Uterus (tissue), 2 donors: ENCODE measurements at regions not wholly inside any gene's neighbourhood (a gene's known extent, or its start where the extent isn't known, plus 50 kb on each side); places are given as distances from the start of the nearest gene placed in this dataset.
A peak's percentile ranks its signal among the peaks of the same experiment; 100 is the strongest.

Experiments used
- POLR2A ChIP-seq, 2 donors: fragments of 450-650 bp; IDR thresholded peaks; one replicate each; pipeline ENCODE4 v1.6.1; 2016; ENCODE audit warnings: antibody characterized with exemption in 2 of 2, mild to moderate bottlenecking in 1 of 2, moderate library complexity in 1 of 2
- TF ChIP-seq, protein P1 (sequence below), 4 experiments: fragments of 200-600 bp in 2 of 4; fragments of 450-650 bp in 2 of 4; sonication (generic) in 2 of 4; IDR thresholded peaks; one replicate each; pipeline ENCODE4 v1.5.1; 2016 to 2019; ENCODE audit warnings: antibody characterized with exemption in 4 of 4, mild to moderate bottlenecking in 2 of 4, moderate library complexity in 1 of 4

DNA sequence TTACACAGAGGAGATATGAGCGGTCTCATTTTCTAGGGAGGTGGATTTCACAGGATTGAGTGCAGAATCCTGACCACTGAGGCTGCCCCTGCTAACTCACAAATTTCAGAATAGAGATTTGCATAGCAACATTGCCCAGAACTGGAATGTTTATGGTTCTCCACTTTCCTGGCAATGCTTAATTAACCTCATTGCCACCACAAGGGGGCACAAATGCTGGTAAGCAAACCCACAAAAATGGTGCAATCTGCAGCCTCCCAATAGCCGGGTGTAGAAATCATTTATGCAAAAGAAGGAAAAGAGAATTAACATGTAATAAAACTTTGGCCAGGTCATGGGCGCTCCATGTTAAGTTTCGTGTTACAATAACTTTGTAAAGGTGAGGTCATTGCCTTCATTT, 112.4 kb downstream of the CYRIA start:
- TF ChIP-seq, protein P1, sequence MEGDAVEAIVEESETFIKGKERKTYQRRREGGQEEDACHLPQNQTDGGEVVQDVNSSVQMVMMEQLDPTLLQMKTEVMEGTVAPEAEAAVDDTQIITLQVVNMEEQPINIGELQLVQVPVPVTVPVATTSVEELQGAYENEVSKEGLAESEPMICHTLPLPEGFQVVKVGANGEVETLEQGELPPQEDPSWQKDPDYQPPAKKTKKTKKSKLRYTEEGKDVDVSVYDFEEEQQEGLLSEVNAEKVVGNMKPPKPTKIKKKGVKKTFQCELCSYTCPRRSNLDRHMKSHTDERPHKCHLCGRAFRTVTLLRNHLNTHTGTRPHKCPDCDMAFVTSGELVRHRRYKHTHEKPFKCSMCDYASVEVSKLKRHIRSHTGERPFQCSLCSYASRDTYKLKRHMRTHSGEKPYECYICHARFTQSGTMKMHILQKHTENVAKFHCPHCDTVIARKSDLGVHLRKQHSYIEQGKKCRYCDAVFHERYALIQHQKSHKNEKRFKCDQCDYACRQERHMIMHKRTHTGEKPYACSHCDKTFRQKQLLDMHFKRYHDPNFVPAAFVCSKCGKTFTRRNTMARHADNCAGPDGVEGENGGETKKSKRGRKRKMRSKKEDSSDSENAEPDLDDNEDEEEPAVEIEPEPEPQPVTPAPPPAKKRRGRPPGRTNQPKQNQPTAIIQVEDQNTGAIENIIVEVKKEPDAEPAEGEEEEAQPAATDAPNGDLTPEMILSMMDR (IDR thresholded peaks at IDR 0.05) = peak; percentile 29 to 49 (median 45)
- TF ChIP-seq POLR2A (IDR thresholded peaks at IDR 0.05) = no peak
